K562 (cell line): ENCODE measurements at regions not wholly inside any gene's neighbourhood (a gene's known extent, or its start where the extent isn't known, plus 50 kb on each side); places are given as distances from the start of the nearest gene placed in this dataset.

ENCODE experiments used
- ATAC-seq: fragments of 200-7000 bp; cut with Tn5 transposase; 3 replicates; pipeline ENCODE4 v1.9.1; 2020; ENCODE audit warnings: moderate library complexity
- BruUV-seq: library from RNA; stranded (reverse); fragments of 400-500 nt; replicated peaks from 2 replicates; lab custom pipeline; 2021; lab: Mats Ljungman, UMichigan
- CTCF ChIA-PET: fragments of 300-600 bp; formaldehyde crosslinking; extraction: SDS; loops from one replicate; lab custom pipeline; 2021; ENCODE audit warnings: low intra/inter-chr PET ratio; lab: Yijun Ruan, JAX
- POLR2A ChIA-PET: fragments of 300-600, 350-650 bp; sonication (Branson Sonifier 250); formaldehyde crosslinking; extraction: SDS; loops from one replicate; lab custom pipeline; 2021; ENCODE audit warnings: antibody characterized with exemption, inconsistent platforms; lab: Yijun Ruan, JAX
- DNase-seq, 4 experiments: peaks; one replicate each; pipeline versions ENCODE4 v3.0.0 to v3.0.0-alpha.2; 2011 to 2018; ENCODE audit warnings: low spot score in 3 of 4, mixed read lengths in 3 of 4; ENCODE audit errors: extremely low read depth in 1 of 4
- FAIRE-seq: peaks from 2 replicates; lab custom pipeline; 2011; peaks lifted over from hg19 to GRCh38; lab: Jason Lieb, UNC
- H2AFZ ChIP-seq: 2 replicates; pipeline ENCODE4 v1.6.0; 2011; ENCODE audit warnings: low read depth, low read length, control low read depth, inconsistent platforms
- H3K27ac ChIP-seq: fragments of 200-600 bp; 3 replicates; pipeline ENCODE4 v1.8.0; 2011; ENCODE audit warnings: low read depth, mild to moderate bottlenecking, control low read depth, inconsistent platforms, low read length, moderate library complexity, mixed read lengths; ENCODE audit errors: extremely low read depth
- H3K27me3 ChIP-seq, 2 experiments: fragments of 300-600 bp in 1 of 2; 2 replicates in 1 of 2; 3 replicates in 1 of 2; pipeline versions ENCODE4 v1.6.0 to v1.8.0; 2011; ENCODE audit warnings: inconsistent platforms in 2 of 2, low read length in 2 of 2, mild to moderate bottlenecking in 1 of 2, mixed read lengths in 1 of 2, moderate library complexity in 1 of 2; ENCODE audit not compliant: control insufficient read depth in 2 of 2, insufficient read depth in 2 of 2
- H3K36me3 ChIP-seq: fragments of 300-600 bp; 3 replicates; pipeline ENCODE4 v1.8.0; 2011; ENCODE audit warnings: mild to moderate bottlenecking, low read length, inconsistent platforms; ENCODE audit not compliant: control insufficient read depth, insufficient read depth
- H3K4me1 ChIP-seq, 2 experiments: fragments of 200-600 bp in 1 of 2; replicated peaks in 1 of 2; 2 replicates in 1 of 2; 3 replicates in 1 of 2; pipeline versions ENCODE4 v1.5.1 to v1.8.0; 2011; ENCODE audit warnings: inconsistent platforms in 2 of 2, low read length in 2 of 2, mild to moderate bottlenecking in 1 of 2, mixed read lengths in 1 of 2, moderate library complexity in 1 of 2; ENCODE audit not compliant: control insufficient read depth in 2 of 2, insufficient read depth in 2 of 2
- H3K4me2 ChIP-seq: 2 replicates; pipeline ENCODE4 v1.6.1; 2011; ENCODE audit warnings: low read length, control low read depth, inconsistent platforms, mixed read lengths; ENCODE audit not compliant: insufficient read depth
- H3K4me3 ChIP-seq: fragments of 200-600 bp; sonication (generic), shearing (Covaris generic); 2 replicates; pipeline ENCODE4 v1.5.1; 2016; ENCODE audit warnings: control low read depth, inconsistent platforms
- H3K79me2 ChIP-seq: fragments of 200-600 bp; 3 replicates; pipeline ENCODE4 v1.8.0; 2011; ENCODE audit warnings: low read length, inconsistent platforms; ENCODE audit not compliant: control insufficient read depth, insufficient read depth
- H3K9ac ChIP-seq, 2 experiments: 2 replicates each; pipeline versions ENCODE4 v1.6.0 to v1.6.1; 2011; ENCODE audit warnings: low read depth in 2 of 2, low read length in 2 of 2, control low read depth in 1 of 2, inconsistent platforms in 1 of 2, mild to moderate bottlenecking in 1 of 2, mixed read lengths in 1 of 2; ENCODE audit not compliant: insufficient read depth in 1 of 2
- H3K9me1 ChIP-seq: one replicate; pipeline ENCODE4 v1.6.0; 2011; ENCODE audit warnings: inconsistent platforms, mild to moderate bottlenecking, low read length, moderate library complexity; ENCODE audit not compliant: control insufficient read depth, insufficient read depth
- H3K9me3 ChIP-seq: replicated peaks from 2 replicates; pipeline ENCODE4 v1.5.1; 2011; ENCODE audit warnings: low read depth, low read length, inconsistent platforms; ENCODE audit not compliant: control insufficient read depth, insufficient read depth
- H4K20me1 ChIP-seq: replicated peaks from 2 replicates; pipeline ENCODE4 v1.6.1; 2011; ENCODE audit warnings: low read length, inconsistent platforms, mixed read lengths; ENCODE audit not compliant: control insufficient read depth, insufficient read depth
- ARNT ChIP-seq, 2 experiments: fragments of 450-650 bp; IDR thresholded peaks; 2 replicates each; pipeline ENCODE4 v1.6.1; 2016; ENCODE audit warnings: mild to moderate bottlenecking in 1 of 2
- BCL6 ChIP-seq: fragments of 250-450 bp; sonication (Bioruptor Pico); IDR thresholded peaks from 2 replicates; pipeline ENCODE4 v1.4.0; 2020
- CSDE1 ChIP-seq, 2 experiments: fragments of 450-650 bp; IDR thresholded peaks; 2 replicates each; pipeline ENCODE4 v1.6.1; 2016; ENCODE audit warnings: mild to moderate bottlenecking in 1 of 2
- EP400 ChIP-seq: fragments of 450-650 bp; IDR thresholded peaks from 2 replicates; pipeline ENCODE4 v1.6.1; 2017; ENCODE audit warnings: antibody characterized with exemption, mild to moderate bottlenecking, moderate library complexity
- FOXJ2 ChIP-seq: fragments of 200-800 bp; sonication (Bioruptor generic); IDR thresholded peaks from 2 replicates; pipeline ENCODE4 v1.6.1; 2016; ENCODE audit warnings: missing genetic modification characterization, missing compliant biosample characterization
- JUNB ChIP-seq: fragments of 450-650 bp; formaldehyde crosslinking; conservative IDR thresholded peaks from 2 replicates; pipeline ENCODE4 v1.4.0; 2020; ENCODE audit warnings: mild to moderate bottlenecking
- NR2C2 ChIP-seq, 2 experiments: fragments of 200-800 bp in 1 of 2; sonication (Bioruptor generic) in 1 of 2; sonication (generic) in 1 of 2; formaldehyde crosslinking in 1 of 2; IDR thresholded peaks; 2 replicates each; pipeline versions ENCODE4 v1.6.1 to v1.8.0; 2016 to 2022; ENCODE audit warnings: mild to moderate bottlenecking in 1 of 2, missing compliant biosample characterization in 1 of 2, missing genetic modification characterization in 1 of 2, missing genetic modification reagents in 1 of 2
- SMARCE1 ChIP-seq: fragments of 450-650 bp; IDR thresholded peaks from 2 replicates; pipeline ENCODE4 v1.7.1; 2016; ENCODE audit warnings: mild to moderate bottlenecking
- TEAD2 ChIP-seq: fragments of 450-650 bp; IDR thresholded peaks from 2 replicates; pipeline ENCODE4 v1.6.1; 2016; ENCODE audit warnings: missing genetic modification characterization, control low read depth, missing compliant biosample characterization
- TRIM28 ChIP-seq: fragments of 450-650 bp; IDR thresholded peaks from 2 replicates; pipeline ENCODE4 v1.6.1; 2017
- ZC3H8 ChIP-seq: fragments of 450-650 bp; IDR thresholded peaks from 2 replicates; pipeline ENCODE4 v1.6.1; 2017
- ZFP36 ChIP-seq: fragments of 150-350 bp; IDR thresholded peaks from 2 replicates; pipeline ENCODE4 v1.6.1; 2018; ENCODE audit warnings: low read length, low read depth; ENCODE audit not compliant: partially characterized antibody
- ZNF175 ChIP-seq: fragments of 200-800 bp; sonication (Bioruptor generic); IDR thresholded peaks from 2 replicates; pipeline ENCODE4 v1.6.1; 2016; ENCODE audit warnings: low read depth, mild to moderate bottlenecking, missing genetic modification characterization, missing compliant biosample characterization
- ZNF354B ChIP-seq: fragments of 250-450 bp; sonication (Bioruptor Pico); IDR thresholded peaks from 2 replicates; pipeline ENCODE4 v1.4.0; 2020
- ZNF436 ChIP-seq: fragments of 250-450, 450-650 bp; sonication (Bioruptor Pico); formaldehyde crosslinking; IDR thresholded peaks from 2 replicates; pipeline ENCODE4 v1.7.0; 2020; ENCODE audit warnings: mild to moderate bottlenecking
- in situ Hi-C: fragments of 300-500 bp; cut with MboI; formaldehyde crosslinking; loops from 4 replicates; pipeline ENCODE4 v1.15.0; 2018; ENCODE audit warnings: inconsistent platforms, mixed read lengths
- intact Hi-C: fragments of 100-400 bp; cut with micrococcal nuclease; formaldehyde crosslinking; loops from 2 replicates; pipeline ENCODE4 v1.14.2; 2022
- TF ChIP-seq, protein P1 (sequence below), 2 experiments: IDR thresholded peaks in 1 of 2; conservative IDR thresholded peaks in 1 of 2; 2 replicates each; pipeline ENCODE4 v1.6.1; 2016; ENCODE audit warnings: low read depth in 2 of 2, mild to moderate bottlenecking in 1 of 2, missing compliant biosample characterization in 1 of 2, missing genetic modification characterization in 1 of 2, moderate library complexity in 1 of 2

DNA sequence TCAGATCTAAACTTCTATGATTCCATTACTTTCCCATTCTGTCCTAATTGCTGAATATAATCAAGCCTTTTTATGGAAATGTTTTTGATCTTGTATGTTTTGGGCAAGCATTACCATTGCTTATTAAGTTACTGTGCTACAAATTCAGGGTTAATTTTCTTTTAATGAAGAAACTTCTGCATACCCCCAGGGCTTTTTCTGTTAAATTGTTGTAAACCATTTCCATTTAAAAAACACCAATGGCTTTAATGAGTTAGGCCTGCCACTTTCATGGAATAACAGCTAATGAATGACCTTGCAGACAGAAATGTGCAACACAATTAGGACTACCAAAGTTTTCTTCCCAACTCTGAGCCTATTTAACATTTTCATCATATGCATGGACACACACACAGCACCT, 150.0 kb downstream of the DIPK2A start:
- Histone ChIP-seq H3K79me2 (no peaks in the 10 kb centered on the region), H4K20me1 (no peaks in the 10 kb centered on the region), H3K9ac (no peak overlapping the region), H3K4me1 (no peaks in the 10 kb centered on the region), H3K4me2 (no peak overlapping the region), H3K27ac (no peak overlapping the region), H3K27me3 (no peaks in the 10 kb centered on the region), H3K9me3 (no peaks in the 10 kb centered on the region), H3K4me3 (no peak overlapping the region), H3K36me3 (no peaks in the 10 kb centered on the region), H3K9me1 (no peaks in the 10 kb centered on the region), H2AFZ (no peak overlapping the region)
- ChIA-PET CTCF (no interaction called here), POLR2A (no interaction called here)
- in situ Hi-C loops, result no loop called here
- ATAC-seq (no peak), DNase-seq (no peak), FAIRE-seq (no peak)
- intact Hi-C loops, result no loop called here
- BruUV-seq, result no TSS peak
- no peak for TF ChIP-seq NR2C2 (CRISPR knock-in tag; IDR thresholded peaks at IDR 0.05)
- no peak for TF ChIP-seq NR2C2 (tag; IDR thresholded peaks at IDR 0.05)
- TF ChIP-seq, protein P1, sequence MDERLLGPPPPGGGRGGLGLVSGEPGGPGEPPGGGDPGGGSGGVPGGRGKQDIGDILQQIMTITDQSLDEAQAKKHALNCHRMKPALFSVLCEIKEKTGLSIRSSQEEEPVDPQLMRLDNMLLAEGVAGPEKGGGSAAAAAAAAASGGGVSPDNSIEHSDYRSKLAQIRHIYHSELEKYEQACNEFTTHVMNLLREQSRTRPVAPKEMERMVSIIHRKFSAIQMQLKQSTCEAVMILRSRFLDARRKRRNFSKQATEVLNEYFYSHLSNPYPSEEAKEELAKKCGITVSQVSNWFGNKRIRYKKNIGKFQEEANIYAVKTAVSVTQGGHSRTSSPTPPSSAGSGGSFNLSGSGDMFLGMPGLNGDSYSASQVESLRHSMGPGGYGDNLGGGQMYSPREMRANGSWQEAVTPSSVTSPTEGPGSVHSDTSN (CRISPR knock-in tag; IDR thresholded peaks at IDR 0.05; ENCODE audit: low read depth), result no peak
- TF ChIP-seq, protein P1 (tag; conservative IDR thresholded peaks at IDR 0.05; ENCODE audit: low read depth), result no peak
- no peak for TF ChIP-seq BCL6
- no peak for TF ChIP-seq CSDE1 (IDR thresholded peaks at IDR 0.05)
- no peak for TF ChIP-seq TRIM28
- no peak for TF ChIP-seq ZNF354B
- TF ChIP-seq SMARCE1, result no peak
- TF ChIP-seq EP400, result no peak
- TF ChIP-seq ZNF175 (CRISPR knock-in tag), result no peak
- TF ChIP-seq ZFP36, result no peak
- TF ChIP-seq JUNB (CRISPR knock-in tag), result no peak
- no peak for TF ChIP-seq FOXJ2 (tag)
- no peak for TF ChIP-seq ZC3H8
- TF ChIP-seq TEAD2 (tag), result no peak
- no peak for TF ChIP-seq ZNF436
- TF ChIP-seq ARNT (IDR thresholded peaks at IDR 0.05), result no peak
